ENCODE measurements at regions not wholly inside any gene's neighbourhood (a gene's known extent, or its start where the extent isn't known, plus 50 kb on each side); places are given as distances from the start of the nearest gene placed in this dataset.

DNA sequence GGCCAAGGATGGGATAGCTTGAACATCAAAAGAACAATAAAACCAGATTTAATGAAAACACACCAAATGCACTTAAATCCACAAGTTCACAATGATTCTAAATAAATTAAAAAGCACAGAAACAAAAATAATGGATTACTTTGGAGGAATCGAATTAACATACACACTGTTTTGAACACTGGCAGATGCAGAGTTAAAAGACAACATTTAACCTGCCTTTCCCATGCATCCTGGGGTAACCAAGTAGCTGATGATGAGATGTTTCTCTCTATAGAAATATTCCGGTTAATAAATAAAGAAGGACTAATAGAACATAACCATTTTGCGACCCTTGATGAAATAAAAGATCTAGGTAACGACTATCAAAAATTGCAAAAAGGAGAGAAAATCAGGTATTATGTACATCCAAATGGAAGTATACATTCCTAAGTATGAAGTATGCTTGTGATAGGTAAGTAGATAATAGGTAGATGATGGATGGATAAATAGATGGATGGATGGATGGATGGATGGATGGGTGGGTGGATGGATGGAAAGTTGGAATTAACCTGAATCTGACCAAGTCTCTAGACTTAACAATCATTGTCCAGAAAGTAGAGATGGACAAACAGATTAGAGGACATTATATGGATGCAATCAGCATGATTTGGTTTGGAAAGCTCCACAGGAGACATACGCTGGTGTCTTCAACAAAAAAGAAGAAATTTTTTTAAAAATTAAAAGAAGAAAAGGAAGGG, 57.4 kb upstream of the MYCN start:
- no peak for DNase-seq

DNA sequence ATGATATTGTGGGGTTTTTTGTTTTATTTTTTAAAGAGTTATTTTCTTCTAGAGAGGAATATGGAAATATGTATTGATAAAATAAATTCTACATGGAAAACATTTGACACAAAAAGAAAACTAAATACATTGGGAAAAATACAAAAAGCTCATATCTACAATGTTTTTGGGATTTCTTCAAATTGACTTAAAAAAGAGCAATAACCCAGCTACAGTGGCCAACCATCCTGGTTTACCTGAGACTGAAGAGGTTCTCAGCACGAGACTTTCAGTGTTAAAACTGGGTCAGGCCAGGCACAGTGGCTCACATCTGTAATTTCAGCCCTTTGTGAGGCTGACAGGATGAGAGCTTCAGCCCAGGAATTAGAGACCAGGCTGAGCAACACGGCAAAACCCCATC, 56.7 kb upstream of the MYCN start:
- no peak for DNase-seq

DNA sequence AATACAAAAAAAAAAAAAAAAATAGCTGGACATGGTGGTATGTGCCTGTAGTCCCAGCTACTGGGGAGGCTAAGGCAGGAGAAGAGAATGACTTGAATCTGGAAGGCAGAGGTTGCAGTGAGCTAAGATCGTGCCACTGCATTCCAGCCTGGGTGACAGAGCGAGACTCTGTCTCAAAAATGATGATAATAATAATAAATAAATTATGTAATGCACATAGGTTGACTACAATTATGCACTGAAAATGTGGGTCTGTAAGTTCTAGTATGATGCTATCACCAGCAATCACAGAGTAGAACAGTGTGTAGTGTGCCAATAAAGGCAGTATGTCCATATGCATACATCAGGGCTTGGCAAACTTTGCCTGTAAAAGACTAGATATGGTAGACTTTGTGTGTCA, 55.6 kb upstream of the MYCN start:
- DNase-seq = no peak

DNA sequence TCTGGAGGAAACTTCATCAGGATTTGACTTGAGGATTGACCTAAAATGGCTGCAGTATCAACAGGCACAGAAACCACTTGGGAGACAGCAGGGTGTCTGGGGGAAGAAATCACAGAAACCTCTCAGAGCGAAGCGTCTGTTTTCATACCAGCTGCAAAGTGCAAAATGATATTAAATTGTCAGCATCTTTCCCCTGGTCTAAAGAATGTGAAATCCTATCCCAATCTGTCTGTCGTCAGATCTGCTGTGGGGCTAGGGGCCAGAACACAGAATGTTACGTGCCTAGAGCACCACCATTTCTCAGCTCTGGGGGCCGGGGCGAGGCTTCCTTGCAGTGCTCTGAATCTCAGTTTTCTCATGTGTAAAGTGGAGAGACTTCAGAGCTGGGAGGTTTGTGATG, 54.1 kb upstream of the MYCN start:
- no peak for DNase-seq

DNA sequence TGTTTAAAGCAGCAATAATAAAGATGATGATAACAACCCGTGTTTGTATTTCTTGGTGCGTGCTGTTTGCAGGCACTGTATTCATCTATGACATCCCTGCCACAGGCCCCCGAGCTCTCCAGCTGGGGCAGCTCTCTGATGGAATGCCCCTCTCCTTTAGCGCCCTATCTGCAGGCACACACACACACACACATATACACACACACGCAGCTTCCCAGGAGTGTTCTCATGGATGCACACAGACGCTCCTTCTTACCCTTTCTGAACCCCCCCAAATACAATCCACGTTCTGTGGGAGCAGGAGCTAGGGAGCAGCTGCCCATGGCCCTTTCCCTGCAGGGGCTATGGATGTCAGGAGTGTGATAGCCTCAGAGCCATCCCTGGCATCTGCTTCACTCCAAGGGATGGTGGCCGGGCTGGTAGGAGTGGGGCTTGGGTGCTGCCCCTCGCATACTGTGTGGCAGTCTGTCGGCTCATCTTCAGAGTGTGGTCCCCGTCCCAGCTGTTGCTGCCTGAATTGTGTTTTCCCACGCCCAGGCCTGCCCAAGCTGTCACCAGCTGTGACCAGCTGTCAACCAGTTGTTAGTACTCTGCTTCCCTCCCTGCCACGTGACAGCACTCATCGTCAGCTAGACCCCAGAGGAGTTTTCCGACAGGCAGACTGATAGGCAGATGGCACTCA, 50.8 kb upstream of the MYCN start:
- peak; percentile 49 for DNase-seq

DNA sequence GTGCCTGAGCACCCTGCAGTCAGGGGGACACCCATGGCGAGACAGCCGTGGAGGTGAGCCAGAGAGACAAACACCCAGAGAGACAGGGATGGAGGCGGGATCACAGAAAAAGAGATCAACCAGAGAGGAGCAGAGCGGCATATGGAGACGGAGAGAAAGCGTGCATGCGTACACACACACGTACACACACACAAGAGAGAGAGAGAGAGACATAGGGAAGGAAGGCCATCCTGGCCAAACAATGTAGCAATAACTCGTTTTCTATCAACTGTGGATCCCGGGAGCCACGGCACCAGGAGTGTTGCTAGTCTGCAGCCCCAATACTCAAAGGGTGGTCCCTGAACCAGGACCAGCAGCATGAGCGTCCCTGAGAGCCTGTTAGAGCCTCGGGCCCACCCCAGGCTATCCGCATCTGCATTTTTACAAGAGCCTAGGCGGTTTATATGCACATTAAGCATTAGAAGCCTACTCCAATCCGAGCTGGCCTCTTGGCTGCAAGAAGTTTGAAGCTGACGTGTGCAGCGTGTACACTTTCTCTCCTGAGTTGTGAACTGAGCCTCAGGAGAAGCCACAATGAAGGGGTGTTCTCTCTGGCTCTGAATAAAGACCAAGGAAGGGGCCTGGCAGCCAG, 50.1 kb upstream of the MYCN start:
- no peak for DNase-seq

All from muscle of arm (tissue), 1 donor.